IPS-18c (cell line): ENCODE measurements at regions not wholly inside any gene's neighbourhood (a gene's known extent, or its start where the extent isn't known, plus 50 kb on each side); places are given as distances from the start of the nearest gene placed in this dataset.
"Not testable (repeated sequence)": the region's sequence is repeated elsewhere in the genome, so short reads cannot be mapped to it uniquely, and the experiment has no call there.

Experiments used
- H3K4me3 ChIP-seq: 2 replicates; pipeline ENCODE4 v1.7.0; 2013; ENCODE audit warnings: low read depth, mild to moderate bottlenecking, low read length, moderate library complexity; ENCODE audit not compliant: insufficient read depth
- H3K9me3 ChIP-seq: one replicate; pipeline ENCODE4 v1.6.1; 2013; ENCODE audit warnings: mild to moderate bottlenecking, low read length, moderate library complexity; ENCODE audit not compliant: control insufficient read depth, insufficient read depth

DNA sequence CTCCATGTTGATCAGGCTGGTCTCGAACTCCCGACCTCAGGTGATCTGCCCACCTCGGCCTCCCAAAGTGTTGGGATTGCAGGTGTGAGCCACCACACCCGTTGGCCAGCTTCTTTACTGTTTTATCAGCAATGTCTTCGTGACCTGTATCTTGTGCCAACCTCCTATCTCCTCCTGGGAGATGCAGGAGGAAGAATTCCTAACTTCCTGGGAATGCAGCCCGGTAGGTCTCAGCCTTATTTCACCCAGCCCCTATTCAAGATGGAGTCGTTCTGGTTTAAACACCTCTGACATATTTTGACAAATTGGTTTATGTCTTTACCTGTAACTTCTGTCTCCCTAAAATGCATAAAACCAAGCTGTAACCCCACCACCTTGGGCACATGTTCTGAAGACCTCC lies 491.3 kb upstream of the AUTS2 start:
- H3K4me3 ChIP-seq: not testable (repeated sequence)
- peaks cover 19% of the 10 kb centered on the region for H3K9me3 ChIP-seq

DNA sequence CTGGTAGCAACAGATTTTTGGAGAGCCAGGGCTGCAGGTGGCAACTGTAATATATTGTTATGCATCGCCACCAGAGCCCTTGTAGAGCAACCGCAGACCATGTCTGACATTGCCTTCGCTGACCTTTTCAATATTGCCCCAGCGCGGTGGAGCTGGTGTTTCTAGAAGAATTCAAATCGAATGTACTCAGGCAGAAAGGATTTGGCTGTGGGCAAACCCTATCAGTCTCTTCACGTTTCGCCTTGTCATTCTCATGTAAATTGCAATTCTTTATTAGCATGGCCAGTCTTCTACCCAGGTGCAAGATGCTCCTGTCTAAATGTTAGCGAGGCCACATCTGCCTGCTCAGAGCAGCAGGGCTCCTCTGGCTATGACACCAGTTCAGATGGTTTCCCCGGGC lies 490.2 kb upstream of the AUTS2 start:
- H3K4me3 ChIP-seq: no peak overlapping the region

GRCh38 chr7:69109246-69109645 lies 489.0 kb upstream of the AUTS2 start:
- Histone ChIP-seq H3K4me3 (no peak overlapping the region; the same call in 1 of the 2 replicates), H3K9me3 (peaks cover 16% of the 10 kb centered on the region)

More for the DNA sequence above, 490.2 kb upstream of the AUTS2 start:
- peaks cover 16% of the 10 kb centered on the region for H3K9me3 ChIP-seq

- Histone ChIP-seq H3K9me3 (peaks cover 16% of the 10 kb centered on the region), H3K4me3 (no peak overlapping the region)
These were observed 488.4 kb upstream of the AUTS2 start for GRCh38 chr7:69109879-69110278.

DNA sequence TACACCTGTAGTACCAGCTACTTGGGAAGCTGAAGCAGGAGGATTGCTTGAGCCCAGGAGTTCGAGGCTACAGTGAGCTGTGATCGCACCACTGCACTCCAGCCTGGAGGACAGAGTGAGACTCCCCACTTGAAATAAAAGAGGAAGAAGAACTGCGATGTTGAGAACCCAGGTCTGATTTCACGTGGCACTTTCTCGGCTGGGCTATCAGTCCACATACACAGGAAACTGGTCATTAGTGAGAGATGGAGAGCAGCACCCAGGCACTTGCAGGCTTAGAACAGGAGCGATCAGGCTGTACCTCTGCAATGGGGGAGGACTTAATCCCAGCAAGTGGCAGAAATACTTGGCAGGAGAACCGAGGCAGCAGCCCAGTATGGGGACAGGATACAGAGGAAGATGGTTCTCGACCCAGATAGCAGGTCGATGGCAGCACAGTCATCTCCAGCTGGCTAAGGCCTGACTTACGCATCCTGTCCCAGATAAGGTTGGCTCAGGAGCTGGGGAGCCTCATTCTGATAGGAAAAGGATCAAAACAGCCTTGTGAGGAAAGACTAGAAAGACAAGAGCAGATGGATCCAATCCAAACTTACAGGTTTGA lies 487.7 kb upstream of the AUTS2 start:
- H3K9me3 ChIP-seq: peaks cover 21% of the 10 kb centered on the region
- H3K4me3 ChIP-seq: no peak overlapping the region

GRCh38 chr7:69114374-69114773 lies 483.9 kb upstream of the AUTS2 start:
- H3K9me3 ChIP-seq: peaks cover 10% of the 10 kb centered on the region
- no peak overlapping the region for H3K4me3 ChIP-seq

- Histone ChIP-seq H3K4me3 (no peak overlapping the region; the same call in 1 of the 2 replicates), H3K9me3 (peaks cover 10% of the 10 kb centered on the region)
These were observed 482.5 kb upstream of the AUTS2 start for GRCh38 chr7:69115788-69116187.

- not testable (repeated sequence) for H3K4me3 ChIP-seq, H3K9me3 ChIP-seq
These were observed 482.1 kb upstream of the AUTS2 start for GRCh38 chr7:69116196-69116595.

DNA sequence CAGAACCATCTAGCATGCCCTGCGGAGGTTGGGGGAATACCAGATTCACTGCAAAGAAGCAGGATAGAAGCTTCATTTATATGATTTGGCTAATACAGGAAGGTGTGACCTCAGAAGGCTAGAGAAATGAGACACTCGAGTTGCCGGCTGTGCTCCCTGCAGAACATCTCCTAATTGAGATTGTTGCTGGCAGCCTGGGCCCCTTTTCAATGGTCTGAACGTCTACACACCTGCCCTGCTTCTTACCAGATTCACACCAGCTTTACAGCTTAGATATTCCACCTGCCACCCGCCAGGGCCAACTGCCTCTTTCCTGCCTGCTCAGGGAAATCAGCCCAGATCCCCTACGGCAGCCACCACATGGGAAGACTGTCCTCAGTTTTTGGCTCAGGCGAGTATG lies 475.3 kb upstream of the AUTS2 start:
- no peak overlapping the region for H3K4me3 ChIP-seq
- H3K9me3 ChIP-seq: peaks cover 24% of the 10 kb centered on the region

DNA sequence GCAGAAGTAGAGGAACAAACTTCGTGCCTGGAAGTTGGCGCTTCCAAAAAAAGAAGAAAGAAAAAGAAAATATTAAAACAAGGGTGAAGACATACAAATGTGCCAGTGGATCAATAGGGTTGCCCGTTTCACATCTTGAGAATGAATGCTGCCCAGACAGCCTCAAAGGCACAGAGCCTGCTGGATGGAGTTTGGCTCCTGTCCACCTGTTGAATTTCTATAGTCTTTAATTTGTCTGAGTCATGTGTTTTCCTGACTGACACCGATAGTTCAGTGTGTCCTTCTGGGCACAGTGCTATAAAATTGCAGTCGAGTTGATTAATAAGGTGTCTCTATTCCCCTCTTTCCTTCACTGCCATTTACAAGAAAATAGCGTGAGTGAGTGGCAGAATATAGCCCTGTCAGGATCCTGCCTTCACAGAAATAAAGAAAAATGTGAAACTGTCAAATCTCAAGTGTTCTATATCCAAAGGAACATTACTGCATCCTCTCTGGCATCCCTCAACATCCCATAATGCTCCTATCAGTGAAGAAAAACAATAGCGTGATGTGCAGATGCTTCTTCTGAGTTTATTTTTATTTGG lies 471.3 kb upstream of the AUTS2 start:
- peaks cover 22% of the 10 kb centered on the region for H3K9me3 ChIP-seq
- no peak overlapping the region for H3K4me3 ChIP-seq

DNA sequence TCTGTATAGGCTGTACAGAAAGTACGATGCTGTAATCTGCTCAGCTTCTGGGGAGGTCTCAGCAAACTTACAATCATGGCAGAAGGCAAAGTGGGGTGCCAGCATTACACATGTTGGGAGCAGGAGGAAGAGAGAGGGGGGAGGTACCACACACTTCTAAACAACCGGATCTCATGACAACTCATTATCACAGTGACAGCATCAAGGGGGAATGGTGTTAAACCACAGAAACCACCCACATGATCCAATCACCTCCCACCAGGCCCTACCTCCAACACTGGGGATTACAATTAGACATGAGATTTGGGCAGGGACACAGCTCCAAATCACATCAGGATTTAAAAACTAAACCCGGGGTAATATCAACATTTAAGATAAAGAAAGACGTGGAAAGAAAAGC lies 468.8 kb upstream of the AUTS2 start:
- Histone ChIP-seq H3K4me3 (no peak overlapping the region), H3K9me3 (peaks cover 26% of the 10 kb centered on the region)

GRCh38 chr7:69129951-69130350 lies 468.3 kb upstream of the AUTS2 start:
- peaks cover 27% of the 10 kb centered on the region for H3K9me3 ChIP-seq

GRCh38 chr7:69130396-69130795 lies 467.9 kb upstream of the AUTS2 start:
- no peak overlapping the region for H3K4me3 ChIP-seq
- peaks cover 26% of the 10 kb centered on the region for H3K9me3 ChIP-seq

More at GRCh38 chr7:69129951-69130350, 468.3 kb upstream of the AUTS2 start:
- no peak overlapping the region for H3K4me3 ChIP-seq

GRCh38 chr7:69134316-69134715 lies 464.0 kb upstream of the AUTS2 start:
- peaks cover 26% of the 10 kb centered on the region for H3K9me3 ChIP-seq
- no peak overlapping the region for H3K4me3 ChIP-seq

DNA sequence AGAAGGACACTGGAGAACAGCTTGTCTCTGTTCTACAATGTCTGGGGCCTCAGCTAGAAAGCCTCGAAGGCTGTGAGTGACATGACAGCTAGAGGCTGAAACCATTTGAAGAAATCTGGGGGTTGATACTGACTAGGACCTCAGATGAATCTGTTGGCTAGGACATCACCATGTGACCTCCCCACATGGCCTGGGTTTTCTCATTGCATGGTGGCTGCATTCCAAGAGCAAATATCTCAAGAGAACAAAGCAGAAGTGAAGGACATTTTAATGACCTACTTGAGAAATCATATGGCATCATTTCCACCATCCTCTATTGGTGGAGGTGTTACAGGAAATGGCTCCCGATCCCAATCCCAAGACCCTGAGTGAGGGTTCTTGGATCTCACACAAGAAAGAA lies 450.6 kb upstream of the AUTS2 start:
- H3K4me3 ChIP-seq: no peak overlapping the region
- H3K9me3 ChIP-seq: peaks cover 11% of the 10 kb centered on the region

GRCh38 chr7:69149804-69150782 lies 448.2 kb upstream of the AUTS2 start:
- Histone ChIP-seq H3K4me3 (no peak overlapping the region), H3K9me3 (peaks cover 14% of the 10 kb centered on the region)

- H3K9me3 ChIP-seq: peaks cover 13% of the 10 kb centered on the region
- no peak overlapping the region for H3K4me3 ChIP-seq
These were observed 435.9 kb upstream of the AUTS2 start for GRCh38 chr7:69162326-69162725.
